Endodermal cell (in vitro differentiated cells): ENCODE measurements at regions not wholly inside any gene's neighbourhood (a gene's known extent, or its start where the extent isn't known, plus 50 kb on each side); places are given as distances from the start of the nearest gene placed in this dataset.
A peak's percentile ranks its signal among the peaks of the same experiment; 100 is the strongest.

Source experiments
- DNase-seq: peaks from one replicate; pipeline ENCODE4 v3.0.0-alpha.2; 2017
- H3K27ac ChIP-seq: 2 replicates; pipeline ENCODE4 v1.5.1; 2013; ENCODE audit warnings: mild to moderate bottlenecking, low read depth, low read length, moderate library complexity
- H3K27me3 ChIP-seq: 2 replicates; pipeline ENCODE4 v1.6.1; 2013; ENCODE audit warnings: mild to moderate bottlenecking, low read length, moderate library complexity; ENCODE audit not compliant: insufficient read depth, control insufficient read depth, poor library complexity, severe bottlenecking
- H3K36me3 ChIP-seq: 2 replicates; pipeline ENCODE4 v1.7.0; 2013; ENCODE audit warnings: mild to moderate bottlenecking, low read length, moderate library complexity; ENCODE audit not compliant: control insufficient read depth, insufficient read depth
- H3K4me1 ChIP-seq: one replicate; pipeline ENCODE4 v1.7.0; 2013; ENCODE audit warnings: low read length; ENCODE audit not compliant: control insufficient read depth, insufficient read depth
- H3K4me3 ChIP-seq: 2 replicates; pipeline ENCODE4 v1.5.1; 2013; ENCODE audit warnings: mild to moderate bottlenecking, low read length, moderate library complexity
- H3K9ac ChIP-seq: 2 replicates; pipeline ENCODE4 v1.6.1; 2013; ENCODE audit warnings: mild to moderate bottlenecking, low read length, moderate library complexity; ENCODE audit not compliant: poor library complexity, severe bottlenecking; ENCODE audit errors: extremely low read depth
- H3K9me3 ChIP-seq: 2 replicates; pipeline ENCODE4 v1.6.1; 2013; ENCODE audit warnings: mild to moderate bottlenecking, low read length, moderate library complexity; ENCODE audit not compliant: control insufficient read depth
- H3K27ac Mint-ChIP-seq: 2 replicates; pipeline ENCODE4 v1.8.0; 2020; ENCODE audit warnings: mixed read lengths
- H3K27me3 Mint-ChIP-seq: 2 replicates; pipeline ENCODE4 v1.8.0; 2021; ENCODE audit warnings: mild to moderate bottlenecking, mixed read lengths; ENCODE audit not compliant: insufficient read depth
- H3K36me3 Mint-ChIP-seq: 2 replicates; pipeline ENCODE4 v1.8.0; 2020; ENCODE audit warnings: low read depth, mixed read lengths
- H3K4me1 Mint-ChIP-seq: 2 replicates; pipeline ENCODE4 v1.8.0; 2020; ENCODE audit warnings: mixed read lengths
- H3K4me3 Mint-ChIP-seq: 2 replicates; pipeline ENCODE4 v1.8.0; 2020; ENCODE audit warnings: mild to moderate bottlenecking, moderate library complexity, mixed read lengths
- H3K9me3 Mint-ChIP-seq: 2 replicates; pipeline ENCODE4 v1.8.0; 2020; ENCODE audit warnings: mild to moderate bottlenecking, mixed read lengths
- WGBS, 2 experiments: methylation state at CpG; one replicate each; pipeline versions ENCODE4 v1.1.5 to v1.1.7; 2013; ENCODE audit warnings: missing lambda C conversion rate in 2 of 2, mixed read lengths in 1 of 2; ENCODE audit not compliant: insufficient coverage in 1 of 2, insufficient read length in 1 of 2; 5-methylcytosine and 5-hydroxymethylcytosine counted together
- TF ChIP-seq, protein P1 (sequence below): fragments of 200-600 bp; sonication (generic); conservative IDR thresholded peaks from 2 replicates; pipeline ENCODE4 v1.5.0; 2021; ENCODE audit warnings: antibody characterized with exemption, mild to moderate bottlenecking

DNA sequence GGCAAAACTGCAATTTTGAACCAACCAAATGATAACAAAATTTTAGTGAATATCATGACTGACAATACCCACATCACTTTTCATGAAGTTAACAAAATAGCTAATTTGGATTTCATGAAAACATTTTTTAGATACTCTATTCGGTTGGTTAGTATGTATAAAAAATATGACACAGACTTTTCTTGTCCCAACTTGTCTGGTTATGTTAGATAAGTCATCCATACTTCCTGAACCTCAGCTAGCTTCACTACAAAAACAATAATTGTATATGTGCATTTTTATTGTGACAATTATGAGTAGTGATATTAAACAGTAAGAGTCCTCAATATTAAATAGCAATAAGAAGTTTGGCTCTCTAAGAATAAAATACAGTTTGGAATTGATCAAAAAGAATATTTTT, 408.1 kb upstream of the DSEL start:
- no CpG with 5 or more reads among the region's 1 CpG for WGBS, 2 experiments
- Mint-ChIP-seq H3K27me3 (no peaks in the 10 kb centered on the region), H3K9me3 (no peaks in the 10 kb centered on the region), H3K4me3 (no peak overlapping the region), H3K36me3 (no peaks in the 10 kb centered on the region), H3K27ac (no peak overlapping the region), H3K4me1 (no peaks in the 10 kb centered on the region)
- Histone ChIP-seq H3K9ac (no peak overlapping the region), H3K36me3 (no peaks in the 10 kb centered on the region), H3K9me3 (no peaks in the 10 kb centered on the region), H3K4me1 (no peaks in the 10 kb centered on the region), H3K27ac (no peak overlapping the region), H3K4me3 (no peak overlapping the region), H3K27me3 (no peaks in the 10 kb centered on the region)
- TF ChIP-seq, protein P1, sequence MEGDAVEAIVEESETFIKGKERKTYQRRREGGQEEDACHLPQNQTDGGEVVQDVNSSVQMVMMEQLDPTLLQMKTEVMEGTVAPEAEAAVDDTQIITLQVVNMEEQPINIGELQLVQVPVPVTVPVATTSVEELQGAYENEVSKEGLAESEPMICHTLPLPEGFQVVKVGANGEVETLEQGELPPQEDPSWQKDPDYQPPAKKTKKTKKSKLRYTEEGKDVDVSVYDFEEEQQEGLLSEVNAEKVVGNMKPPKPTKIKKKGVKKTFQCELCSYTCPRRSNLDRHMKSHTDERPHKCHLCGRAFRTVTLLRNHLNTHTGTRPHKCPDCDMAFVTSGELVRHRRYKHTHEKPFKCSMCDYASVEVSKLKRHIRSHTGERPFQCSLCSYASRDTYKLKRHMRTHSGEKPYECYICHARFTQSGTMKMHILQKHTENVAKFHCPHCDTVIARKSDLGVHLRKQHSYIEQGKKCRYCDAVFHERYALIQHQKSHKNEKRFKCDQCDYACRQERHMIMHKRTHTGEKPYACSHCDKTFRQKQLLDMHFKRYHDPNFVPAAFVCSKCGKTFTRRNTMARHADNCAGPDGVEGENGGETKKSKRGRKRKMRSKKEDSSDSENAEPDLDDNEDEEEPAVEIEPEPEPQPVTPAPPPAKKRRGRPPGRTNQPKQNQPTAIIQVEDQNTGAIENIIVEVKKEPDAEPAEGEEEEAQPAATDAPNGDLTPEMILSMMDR: no peak
- no peak for DNase-seq

DNA sequence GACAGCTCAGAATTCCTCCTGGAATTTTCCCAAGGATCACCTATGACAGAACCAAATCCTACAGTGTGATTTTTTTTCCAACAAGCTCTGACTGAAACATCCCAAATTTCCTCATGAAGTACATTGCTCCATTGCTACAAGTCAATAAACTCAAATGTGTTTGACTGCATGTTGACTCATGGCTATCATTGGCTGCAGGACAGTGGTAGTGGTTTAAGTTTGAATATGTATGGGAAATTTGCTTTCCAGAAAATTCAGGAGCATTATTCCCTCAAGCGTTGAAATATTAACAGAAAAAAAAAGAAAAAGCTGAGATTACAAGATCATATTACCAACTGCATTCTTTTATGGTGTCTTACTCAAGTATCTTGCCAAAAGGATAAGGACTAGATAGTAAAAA, 402.8 kb upstream of the DSEL start:
- H3K36me3 Mint-ChIP-seq: no peaks in the 10 kb centered on the region
- H3K4me1 Mint-ChIP-seq: no peaks in the 10 kb centered on the region
- no peaks in the 10 kb centered on the region for H3K9me3 ChIP-seq
- H3K4me1 ChIP-seq: no peaks in the 10 kb centered on the region
- H3K4me3 ChIP-seq: no peak overlapping the region
- no peak for DNase-seq
- no peak overlapping the region for H3K27ac Mint-ChIP-seq
- WGBS, 2 experiments: 100% methylated on average over 1 of the region's 1 CpG; no CpG with 5 or more reads in 1 of the 2 experiments
- no peaks in the 10 kb centered on the region for H3K36me3 ChIP-seq
- no peak overlapping the region for H3K4me3 Mint-ChIP-seq
- no peaks in the 10 kb centered on the region for H3K27me3 Mint-ChIP-seq
- no peak overlapping the region for H3K9ac ChIP-seq
- no peak overlapping the region for H3K27ac ChIP-seq
- TF ChIP-seq, protein P1: no peak
- no peaks in the 10 kb centered on the region for H3K27me3 ChIP-seq
- H3K9me3 Mint-ChIP-seq: peaks cover 2% of the 10 kb centered on the region

DNA sequence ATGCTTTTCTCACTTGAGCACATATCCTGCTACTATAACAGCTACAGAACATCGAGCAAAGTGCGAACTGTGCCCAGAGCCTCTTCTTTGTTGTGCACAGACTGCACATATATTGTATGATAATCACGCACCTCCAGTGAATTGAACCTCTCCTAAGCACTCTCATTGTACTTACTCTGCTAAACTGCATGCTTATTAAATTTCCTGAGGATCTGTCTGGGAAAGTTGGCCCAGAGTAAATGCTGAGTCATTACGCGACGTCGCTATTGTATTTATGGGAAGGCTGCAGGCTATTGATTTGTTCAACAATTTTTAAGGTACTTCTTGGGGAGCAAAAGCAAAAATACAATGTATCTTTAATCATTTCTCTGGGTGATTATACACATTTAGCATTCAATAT, 399.6 kb upstream of the DSEL start:
- no peak for DNase-seq
- H3K9ac ChIP-seq: no peak overlapping the region
- WGBS, 2 experiments: 90% methylated on average over 7 of the region's 7 CpGs; no CpG with 5 or more reads in 1 of the 2 experiments
- H3K36me3 Mint-ChIP-seq: no peaks in the 10 kb centered on the region
- no peak overlapping the region for H3K4me3 Mint-ChIP-seq
- H3K4me1 Mint-ChIP-seq: no peaks in the 10 kb centered on the region
- H3K27ac ChIP-seq: no peak overlapping the region
- no peaks in the 10 kb centered on the region for H3K9me3 ChIP-seq
- TF ChIP-seq, protein P1: no peak
- H3K9me3 Mint-ChIP-seq: peaks cover 2% of the 10 kb centered on the region
- H3K27ac Mint-ChIP-seq: peak overlapping the region; percentile 24
- no peak overlapping the region for H3K4me3 ChIP-seq
- H3K27me3 Mint-ChIP-seq: no peaks in the 10 kb centered on the region
- H3K36me3 ChIP-seq: no peaks in the 10 kb centered on the region
- no peaks in the 10 kb centered on the region for H3K4me1 ChIP-seq
- H3K27me3 ChIP-seq: no peaks in the 10 kb centered on the region
